ENCODE measurements at regions not wholly inside any gene's neighbourhood (a gene's known extent, or its start where the extent isn't known, plus 50 kb on each side); places are given as distances from the start of the nearest gene placed in this dataset.
"Not testable (repeated sequence)": the region's sequence is repeated elsewhere in the genome, so short reads cannot be mapped to it uniquely, and the experiment has no call there.

DNA sequence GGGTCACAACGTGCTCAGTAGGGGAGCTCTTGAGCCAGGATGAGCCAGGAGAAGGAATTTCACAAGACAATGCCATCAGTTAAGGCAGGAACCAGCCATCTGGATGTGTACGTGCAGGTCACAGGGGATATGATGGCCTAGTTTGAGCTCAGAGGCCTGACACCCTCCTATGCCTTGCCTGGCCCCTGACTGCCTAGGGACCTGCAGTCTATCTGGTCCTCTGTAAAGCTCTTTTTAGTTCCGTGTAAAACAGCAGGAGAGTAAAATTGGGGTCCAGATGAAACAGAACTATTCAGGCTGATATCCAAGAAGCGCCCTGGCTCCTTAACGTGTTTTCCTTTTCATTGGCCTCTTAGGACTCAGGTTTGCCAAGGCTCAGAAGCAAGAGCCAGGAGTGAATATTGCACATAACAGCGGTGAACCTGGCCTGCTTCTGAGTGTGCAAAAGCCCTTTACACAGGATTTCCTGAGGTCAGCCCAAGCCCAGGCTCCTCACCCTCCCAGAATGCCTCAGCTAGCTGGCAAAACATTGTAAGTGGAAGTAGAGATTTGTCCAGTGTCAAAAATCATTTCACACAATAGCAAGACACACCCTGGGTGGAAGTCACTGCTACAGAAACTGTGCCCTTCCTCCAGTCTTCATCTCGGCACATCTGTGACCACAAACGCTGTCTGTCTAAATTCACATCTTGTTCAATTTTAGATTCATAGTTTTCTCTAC is 777.2 kb downstream of the UQCRFS1 start:
- no peak for DNase-seq (ENCODE audit: low read depth)

DNA sequence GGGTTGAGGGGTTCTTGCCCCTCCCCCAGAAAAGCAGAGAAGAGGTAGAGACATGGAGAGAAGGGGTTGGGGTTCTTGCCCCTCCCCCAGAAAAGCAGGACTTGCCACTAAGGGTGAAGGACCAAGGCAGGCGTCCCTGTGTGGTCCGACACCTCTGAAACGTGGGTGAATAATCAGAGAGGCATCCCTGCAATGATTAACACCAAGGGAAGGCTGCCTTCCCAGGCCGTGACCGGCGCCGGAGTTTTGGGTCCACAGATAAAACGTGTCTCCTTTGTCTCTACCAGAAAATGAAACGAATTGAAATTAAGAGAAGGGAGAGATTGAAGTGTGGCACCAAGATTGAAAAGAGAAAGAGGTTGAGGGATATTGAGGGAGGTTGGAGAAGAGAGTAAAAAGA is 778.2 kb downstream of the UQCRFS1 start:
- not testable (repeated sequence) for DNase-seq (ENCODE audit: low read depth)

DNA sequence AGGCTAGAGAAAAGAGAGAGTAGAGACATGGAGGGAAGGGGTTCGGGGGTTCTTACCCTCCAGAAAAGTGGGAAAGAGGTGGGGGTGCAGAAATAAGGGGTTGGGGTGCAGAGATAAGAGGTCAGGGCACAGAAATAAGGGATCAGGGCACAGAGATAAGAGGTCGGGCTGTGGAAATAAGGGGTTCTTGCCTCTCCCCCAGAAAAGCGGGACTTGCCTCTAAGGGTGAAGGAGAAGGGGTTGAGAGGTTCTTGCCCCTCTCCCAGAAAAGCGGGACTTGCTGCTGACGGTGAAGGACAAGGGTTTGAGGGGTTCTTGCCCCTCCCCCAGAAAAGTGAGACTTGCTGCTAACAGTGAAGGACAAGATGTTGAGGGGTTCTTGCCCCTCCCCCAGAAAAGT is 778.6 kb downstream of the UQCRFS1 start:
- not testable (repeated sequence) for DNase-seq (ENCODE audit: low read depth)

DNA sequence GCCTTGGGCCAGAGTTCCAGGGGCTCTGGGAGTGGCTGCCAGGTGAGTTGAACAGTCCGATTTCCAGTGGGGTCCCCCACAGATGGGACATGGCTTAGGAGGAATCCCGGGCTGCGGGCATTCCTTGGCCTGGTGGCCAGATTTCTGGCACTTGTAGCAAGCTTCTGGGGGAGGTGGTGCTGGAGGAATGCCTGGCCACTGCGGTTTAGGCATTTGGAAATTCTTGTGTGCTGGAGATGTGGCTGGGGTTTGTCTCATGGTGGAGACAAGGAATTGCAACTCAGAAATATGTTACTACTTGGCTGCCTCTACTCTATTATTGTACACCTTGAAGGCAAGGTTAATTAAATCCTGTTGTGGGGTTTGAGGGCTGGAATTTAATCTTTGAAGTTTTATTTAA is 779.8 kb downstream of the UQCRFS1 start:
- DNase-seq (ENCODE audit: low read depth) = not testable (repeated sequence)

DNA sequence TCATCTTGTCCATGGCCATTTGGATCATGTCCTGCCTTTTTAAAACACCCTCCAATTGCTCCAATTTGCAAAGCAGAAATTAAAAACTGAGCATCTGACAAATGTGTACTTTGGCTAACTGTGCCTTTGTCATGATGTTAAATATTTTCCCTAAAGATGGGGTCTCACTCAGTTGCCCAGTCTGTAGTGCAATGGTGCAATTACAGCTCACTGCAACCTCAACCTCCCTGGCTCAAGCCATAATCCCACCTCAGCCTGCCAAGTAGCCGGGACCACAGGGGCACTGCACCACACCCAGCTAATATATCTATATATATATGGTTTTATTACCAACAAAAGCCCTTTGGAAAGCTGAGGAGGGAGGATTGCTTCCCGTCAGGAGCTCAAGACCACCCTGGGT is 782.7 kb downstream of the UQCRFS1 start:
- no peak for DNase-seq (ENCODE audit: low read depth)

DNA sequence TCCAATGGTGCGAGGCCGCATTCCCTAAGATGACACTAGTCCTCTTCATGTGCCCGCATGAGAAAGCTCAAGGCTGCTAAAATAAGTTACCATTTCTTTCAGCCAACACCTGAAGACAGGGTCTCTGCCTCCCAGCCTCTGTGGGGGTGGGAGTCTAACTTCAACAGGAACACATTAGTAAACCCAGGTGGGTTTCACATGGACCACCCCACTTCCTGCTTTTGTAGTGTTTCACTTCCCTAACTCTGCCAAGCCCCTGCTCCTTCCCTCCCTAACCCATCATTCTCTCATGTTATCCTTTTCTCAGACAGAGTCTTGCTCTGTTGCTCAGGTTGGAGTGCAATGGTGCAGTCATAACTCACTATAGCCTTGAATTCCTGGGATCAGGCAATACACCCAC is 783.6 kb downstream of the UQCRFS1 start:
- DNase-seq (ENCODE audit: low read depth) = no peak

DNA sequence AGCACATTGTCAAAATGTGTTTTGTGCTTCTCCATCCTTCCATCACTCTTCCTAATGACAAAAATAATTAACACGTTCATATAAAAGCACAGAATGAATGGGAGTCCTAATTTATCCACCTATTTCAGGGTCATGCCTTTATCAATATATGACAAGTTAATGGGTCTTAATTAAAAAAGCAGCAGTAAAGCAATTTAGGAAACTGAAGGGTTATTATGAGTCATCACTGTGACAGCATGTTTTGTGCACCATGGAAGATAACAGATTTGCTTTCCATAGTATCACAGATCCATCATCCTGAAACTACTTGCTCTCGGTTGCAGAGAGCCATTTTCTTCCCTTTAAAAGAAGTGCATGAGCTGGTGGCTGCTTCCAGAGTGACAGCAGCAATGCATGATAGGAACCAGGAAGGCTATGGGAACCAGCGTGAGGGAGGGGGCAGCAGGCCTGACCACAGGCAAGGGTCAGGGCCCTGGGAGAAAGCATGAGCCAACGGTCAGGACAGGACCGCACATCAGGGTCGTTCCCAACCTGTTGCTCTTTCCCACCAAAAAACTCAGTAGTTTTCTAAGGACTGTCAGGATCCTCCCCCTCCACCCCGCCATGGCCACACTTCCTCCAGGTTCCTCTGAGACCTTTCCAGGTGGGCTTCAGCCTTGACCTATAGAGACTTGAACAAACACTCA is 784.1 kb downstream of the UQCRFS1 start:
- no peak for DNase-seq (ENCODE audit: low read depth)

DNA sequence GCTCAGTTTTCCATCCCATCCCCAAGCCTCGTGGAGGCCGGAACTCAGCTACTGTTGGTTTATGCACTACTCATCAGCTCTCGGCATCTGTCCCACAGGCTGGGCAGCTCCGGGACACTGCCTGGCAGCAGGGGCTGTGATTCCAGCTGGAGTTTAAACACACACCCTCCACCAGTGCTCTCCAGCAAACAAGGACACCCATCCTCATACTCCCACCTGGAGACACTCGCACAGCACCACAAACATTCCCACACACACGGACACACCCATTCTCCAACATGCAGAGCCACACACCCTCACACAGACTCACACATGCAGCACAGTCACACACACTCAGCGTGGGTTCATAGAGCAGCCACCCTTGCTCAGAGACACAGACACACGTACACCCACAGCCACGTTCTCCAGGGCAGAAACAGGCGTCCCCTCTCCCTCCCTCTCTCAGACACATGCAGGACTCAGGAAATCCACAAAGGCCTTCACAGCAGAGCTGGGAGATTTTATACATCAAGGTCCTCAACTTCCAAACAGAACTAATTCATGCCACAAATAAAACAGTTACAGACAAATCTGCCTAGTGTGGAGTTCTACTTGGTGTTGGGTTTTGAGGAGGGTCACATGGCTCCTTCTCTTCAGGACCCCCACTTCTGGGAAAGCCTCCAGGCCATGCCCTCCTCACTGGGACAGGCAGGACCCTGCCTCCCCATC is 785.4 kb downstream of the UQCRFS1 start:
- no peak for DNase-seq (ENCODE audit: low read depth)

DNA sequence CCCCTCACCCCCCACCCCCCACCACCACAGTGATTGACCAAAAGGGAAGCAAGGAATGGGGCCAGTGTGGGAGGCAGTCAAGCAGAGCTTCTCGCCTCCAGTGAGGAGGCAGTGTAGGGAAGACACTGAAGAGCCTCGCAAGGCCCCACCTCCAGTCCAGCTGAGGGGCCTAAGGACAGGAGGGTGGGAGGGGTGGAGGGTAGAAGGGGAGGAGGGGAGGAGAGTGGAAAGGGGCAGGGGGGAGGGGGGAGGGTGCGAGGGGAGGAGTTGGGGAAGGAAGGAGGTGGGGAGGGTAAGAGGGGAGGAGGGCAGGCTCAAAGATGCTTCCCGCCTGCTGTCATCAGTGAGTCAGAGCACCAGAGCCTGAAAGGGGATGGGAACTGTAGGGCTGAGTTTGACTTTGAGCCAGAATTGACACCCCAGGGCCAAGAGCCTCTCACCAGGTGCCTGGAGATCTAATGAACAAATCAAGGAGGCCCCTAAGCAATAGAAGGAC is 786.2 kb downstream of the UQCRFS1 start:
- no peak for DNase-seq (ENCODE audit: low read depth)

DNA sequence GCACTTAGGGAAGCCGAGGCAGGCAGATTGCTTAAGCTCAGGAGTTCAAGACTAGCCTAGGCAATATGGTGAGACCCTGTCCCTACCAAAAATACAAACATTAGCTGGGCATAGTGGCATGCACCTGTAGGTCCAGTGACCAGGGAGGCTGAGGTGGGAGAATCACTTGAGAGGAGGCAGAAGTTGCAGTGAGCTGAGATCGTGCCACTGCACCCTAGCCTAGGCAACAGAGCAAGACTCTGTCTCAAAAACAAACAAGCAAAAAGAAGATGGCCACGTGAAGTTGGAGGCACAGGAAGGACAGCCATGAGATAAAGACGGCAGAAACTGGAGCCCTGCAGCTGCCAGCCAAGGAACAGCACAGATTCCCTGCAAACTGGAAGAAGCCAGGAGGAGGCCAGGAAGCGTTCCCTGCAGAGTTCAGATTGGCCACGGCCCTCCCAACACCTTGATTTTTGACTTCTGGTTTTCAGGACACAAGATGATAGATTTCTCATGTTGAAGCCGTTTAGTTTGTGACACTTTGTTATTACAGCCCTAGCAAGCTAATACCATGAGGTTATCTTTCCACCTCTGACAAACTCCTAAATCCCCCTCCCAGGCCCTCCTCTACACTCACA is 786.7 kb downstream of the UQCRFS1 start:
- DNase-seq (ENCODE audit: low read depth) = no peak

DNA sequence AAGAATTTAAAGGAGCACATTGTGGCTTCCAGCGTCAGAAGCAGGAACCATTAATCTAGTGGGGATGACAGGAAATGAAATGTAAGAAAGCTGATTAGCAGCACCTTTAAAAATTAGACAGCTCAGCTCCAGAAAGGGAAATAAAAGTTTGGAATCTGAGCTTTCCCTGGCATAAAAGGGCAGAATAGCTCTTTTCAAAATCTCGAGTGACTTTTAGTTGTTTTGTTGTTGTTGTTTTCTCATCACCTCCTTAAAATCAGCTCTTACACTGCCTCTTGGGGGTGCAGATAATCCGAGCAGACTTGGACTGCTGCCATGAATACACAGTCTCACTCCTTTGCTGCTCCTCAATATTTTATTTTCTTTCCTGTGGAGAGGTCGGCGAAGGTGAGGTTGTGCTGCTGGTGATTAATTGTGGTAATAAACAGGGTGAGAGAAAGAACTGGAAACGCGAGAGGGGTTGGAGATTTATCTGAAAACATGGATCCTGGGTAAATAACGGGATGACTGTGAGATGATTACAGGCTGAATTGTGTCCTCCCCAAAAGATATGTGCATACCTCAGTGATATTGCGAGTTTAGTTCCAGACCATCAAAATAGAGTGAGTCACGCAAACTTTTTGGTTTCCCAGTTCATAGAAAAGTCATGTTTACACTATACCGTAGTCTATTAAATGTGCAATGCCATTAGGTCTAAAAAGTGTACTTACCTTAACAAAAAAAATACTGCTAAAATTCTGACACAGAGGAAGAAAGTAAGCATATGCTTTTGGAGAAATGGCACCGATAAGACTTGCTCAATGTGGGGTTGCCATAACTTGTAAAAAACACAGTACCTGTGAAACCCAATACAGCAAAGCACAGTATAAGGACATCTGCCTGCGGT is 787.7 kb downstream of the UQCRFS1 start:
- no peak for DNase-seq (ENCODE audit: low read depth)

DNA sequence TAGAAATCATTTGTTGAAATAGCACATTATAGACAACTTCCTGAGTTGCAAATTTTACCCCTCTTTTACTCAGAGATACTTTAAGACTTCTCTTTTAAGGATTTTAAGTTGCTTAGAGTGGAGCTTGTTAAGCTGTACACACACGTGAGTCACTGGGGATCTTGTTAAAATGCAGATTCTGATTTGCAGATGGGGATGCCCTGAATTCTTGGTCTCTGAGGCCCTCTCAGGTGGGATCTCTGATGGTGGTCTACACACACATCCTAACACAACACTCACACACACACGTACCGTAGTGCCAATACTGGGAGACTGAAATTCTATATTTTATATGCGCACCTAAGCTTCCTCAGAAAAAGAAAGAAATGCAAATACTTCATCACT is 788.3 kb downstream of the UQCRFS1 start:
- DNase-seq (ENCODE audit: low read depth) = no peak

DNA sequence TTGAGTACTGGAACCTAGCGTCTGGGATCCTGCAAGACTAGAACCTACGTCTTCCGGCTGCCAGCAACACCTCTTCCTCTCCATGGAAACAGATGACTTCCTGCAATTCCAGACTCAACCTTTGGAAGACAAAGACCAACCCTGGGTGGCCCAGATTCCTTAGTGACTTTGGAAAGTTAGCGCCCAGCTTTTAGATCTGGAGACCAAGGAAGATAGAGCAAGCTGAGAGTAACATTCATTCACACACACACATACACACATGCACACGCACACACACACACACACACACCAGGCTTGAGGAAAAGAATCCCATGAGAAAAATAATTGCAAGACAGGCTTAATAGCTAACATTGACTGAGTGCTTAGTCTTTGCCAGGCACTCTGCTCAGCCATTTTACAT is 788.9 kb downstream of the UQCRFS1 start:
- no peak for DNase-seq (ENCODE audit: low read depth)

DNA sequence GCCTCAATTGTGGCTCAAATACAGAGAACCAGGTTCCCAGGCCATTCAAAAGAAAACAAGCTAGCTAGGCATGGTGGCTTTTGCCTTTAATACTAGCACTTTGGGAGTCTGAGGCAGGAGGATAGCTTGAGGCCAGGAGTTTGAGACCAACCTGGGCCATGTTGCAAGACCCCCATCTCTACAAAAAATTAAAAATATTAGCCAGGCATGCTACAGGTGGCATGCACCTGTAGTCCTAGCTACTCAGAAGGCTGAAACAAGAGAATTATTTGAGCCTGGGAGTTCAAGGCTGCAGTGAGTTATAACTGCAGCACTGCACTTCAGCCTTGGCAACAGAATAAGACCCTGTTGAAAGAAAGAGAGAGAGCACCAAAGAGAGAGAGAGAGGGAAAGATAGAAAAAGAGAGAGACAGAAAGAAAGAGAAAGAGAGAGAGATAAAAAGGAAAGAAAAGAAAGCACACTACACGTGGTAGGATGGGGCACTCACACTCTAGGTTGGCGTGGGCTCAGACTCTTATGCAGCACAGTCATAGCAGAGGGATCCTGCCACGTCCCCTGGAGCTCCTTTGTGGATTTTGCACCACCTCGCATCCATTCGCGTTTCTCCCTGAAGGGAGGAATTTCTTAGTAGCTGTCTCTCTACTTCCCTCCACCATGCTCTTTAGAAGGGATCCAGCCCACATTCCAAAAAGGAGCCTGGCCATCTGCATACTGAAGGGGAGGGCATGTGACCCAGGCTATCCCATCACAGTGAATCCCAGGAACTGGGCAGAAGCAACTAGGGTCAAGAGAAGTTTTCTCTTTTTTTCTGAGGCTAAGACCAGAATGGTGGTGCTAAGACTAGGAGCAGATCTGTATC is 789.9 kb downstream of the UQCRFS1 start:
- no peak for DNase-seq (ENCODE audit: low read depth)

DNA sequence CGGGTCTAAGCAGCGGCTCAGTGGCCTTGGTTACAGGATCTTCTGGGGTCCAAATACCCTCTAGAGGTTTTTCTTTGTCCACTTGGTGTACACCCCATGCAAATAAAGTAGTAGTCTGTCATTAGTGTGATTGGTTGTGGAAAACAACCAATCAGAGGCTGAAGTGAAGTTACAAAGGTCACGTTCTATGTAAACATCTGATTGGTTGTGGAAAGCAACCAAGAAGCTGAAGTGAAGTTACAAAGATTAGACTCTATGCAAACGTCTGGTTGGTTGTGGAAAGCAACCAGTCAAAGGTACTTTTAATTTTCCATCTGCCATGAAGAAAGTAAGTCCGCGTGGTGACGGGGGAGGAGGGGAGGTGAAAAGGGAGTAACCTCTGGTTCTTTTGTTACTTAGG is 790.9 kb downstream of the UQCRFS1 start:
- no peak for DNase-seq (ENCODE audit: low read depth)

DNA sequence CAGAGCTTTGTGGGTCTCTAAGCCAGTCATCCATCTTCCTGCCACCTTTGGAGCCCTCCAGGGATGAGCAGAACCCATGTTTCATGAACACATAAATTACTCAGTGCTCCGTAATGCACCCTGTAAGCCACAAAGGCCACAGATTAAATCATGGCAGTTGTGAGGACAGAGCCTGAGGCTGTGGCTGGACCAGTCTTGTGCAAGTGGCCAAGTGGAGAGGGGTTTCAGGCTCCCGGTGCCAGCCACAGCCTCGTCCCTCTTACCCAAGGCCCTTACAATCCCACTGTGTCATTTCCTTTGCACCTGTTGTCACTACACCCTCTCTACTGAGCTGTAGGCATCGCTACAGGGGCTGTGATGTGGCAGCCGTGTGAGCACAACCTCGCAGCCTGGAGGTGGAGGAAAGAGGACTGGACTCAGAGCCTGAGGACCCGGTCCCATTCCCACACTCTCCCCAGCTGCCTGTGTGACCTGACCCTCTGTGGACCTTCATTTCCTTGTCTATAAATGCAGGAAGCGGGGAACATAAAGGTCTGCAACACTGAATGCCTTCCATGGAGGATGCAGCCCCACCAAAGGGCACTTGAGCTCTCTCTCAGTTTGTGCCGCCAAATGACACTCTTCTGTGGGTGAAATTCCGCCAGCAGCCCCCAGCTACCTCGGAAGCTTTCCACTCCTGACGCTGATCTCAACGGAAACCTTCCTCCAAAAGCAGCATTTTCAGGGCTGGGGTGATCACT is 792.0 kb downstream of the UQCRFS1 start:
- no peak for DNase-seq (ENCODE audit: low read depth)

DNA sequence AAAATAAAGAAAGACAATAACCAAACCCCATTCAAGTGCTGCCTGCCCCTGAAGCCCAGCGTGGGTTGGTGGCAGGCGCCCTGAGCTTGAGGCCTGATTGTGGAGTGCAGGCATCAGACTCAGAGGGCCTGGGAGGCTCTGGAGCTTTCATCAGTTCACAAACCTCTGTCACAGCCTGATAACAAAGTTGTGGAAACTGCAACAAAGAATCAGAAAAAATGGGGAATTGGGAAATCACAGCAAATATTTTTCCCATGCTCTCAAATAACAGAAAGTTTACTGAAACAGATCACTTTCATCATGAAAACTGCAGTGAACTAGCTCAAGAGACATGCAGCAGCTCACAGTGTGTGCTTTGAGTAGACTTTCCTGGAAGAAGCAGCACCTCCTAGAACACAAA is 793.6 kb downstream of the UQCRFS1 start:
- DNase-seq (ENCODE audit: low read depth) = no peak

DNA sequence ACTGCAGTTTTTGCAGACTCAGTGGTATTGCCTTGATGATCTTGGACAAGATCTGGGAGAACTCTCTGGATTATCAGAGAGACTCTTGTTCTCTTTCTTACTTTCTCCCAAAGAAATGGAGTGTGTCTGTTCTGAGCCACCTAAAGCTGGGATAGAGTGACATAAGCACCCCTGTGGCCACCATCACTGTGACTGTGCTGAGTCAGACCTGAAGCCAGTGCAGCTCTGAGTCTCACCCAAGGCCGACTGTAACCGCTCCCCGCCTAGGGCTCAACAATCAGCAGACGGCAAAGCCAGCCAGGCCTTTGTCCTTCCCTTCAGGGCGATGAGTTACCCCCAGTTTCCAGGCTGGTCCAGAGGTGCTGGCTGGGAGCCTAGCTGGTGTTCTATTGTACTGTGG is 795.6 kb downstream of the UQCRFS1 start:
- DNase-seq (ENCODE audit: low read depth) = no peak

DNA sequence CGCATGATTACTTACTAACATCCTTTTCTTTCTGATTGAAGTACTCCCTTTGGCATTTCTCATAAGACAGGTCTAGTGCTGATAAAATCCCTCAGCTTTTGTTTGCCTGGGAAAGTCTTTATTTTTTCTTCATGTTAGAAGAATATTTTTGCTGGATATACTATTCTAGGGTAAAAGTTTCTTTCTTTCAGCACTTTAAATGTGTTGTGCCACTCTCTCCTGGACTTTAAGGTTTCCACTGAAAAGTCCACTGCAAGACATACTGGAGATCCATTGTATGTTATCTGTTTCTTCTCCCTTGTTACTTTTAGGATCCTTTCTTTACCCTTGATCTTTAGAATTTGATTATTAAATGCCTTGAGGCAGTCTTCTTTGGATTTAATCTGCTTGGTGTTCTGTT is 796.7 kb downstream of the UQCRFS1 start:
- DNase-seq (ENCODE audit: low read depth) = no peak

DNA sequence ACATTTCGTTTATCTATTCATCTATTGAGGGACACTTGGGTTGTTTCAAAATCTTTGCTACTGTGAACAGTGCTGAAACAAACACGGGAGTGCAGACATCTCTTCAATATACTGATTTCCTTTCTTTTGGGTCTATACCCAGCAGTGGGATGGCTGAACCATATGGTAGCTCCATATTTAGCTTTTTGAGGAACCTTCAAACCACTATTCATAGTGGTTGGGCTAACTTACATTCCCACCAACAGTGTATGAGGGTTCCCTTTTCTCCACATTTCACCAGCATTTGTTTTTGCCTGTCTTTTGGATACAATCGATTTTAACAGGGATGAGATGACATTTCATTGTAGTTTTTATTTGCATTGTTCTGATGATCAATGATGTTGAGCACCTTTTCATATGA is 798.2 kb downstream of the UQCRFS1 start:
- no peak for DNase-seq (ENCODE audit: low read depth)
